ENCODE measurements at regions not wholly inside any gene's neighbourhood (a gene's known extent, or its start where the extent isn't known, plus 50 kb on each side); places are given as distances from the start of the nearest gene placed in this dataset.
"Not testable (repeated sequence)": the region's sequence is repeated elsewhere in the genome, so short reads cannot be mapped to it uniquely, and the experiment has no call there.

DNA sequence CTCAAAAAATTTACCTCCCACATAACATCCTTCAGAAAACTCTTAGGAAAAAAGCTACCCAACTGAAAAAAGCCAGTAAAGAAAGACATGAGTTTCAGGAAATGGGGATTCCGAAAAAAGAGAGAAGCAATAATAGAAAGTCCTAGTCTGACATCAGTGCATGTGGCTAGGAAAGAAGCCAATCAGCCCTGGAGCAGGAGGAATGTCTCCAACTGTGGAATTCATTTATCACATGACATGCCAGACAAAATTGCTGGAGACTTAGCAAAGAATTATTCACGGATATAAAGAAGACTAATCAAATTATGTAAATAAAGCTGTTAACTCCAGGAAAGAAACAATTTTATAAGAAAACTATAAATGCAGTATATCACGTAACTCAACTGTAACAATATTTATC lies 258.9 kb upstream of the RARB start:
- DNase-seq: peak; percentile 3

DNA sequence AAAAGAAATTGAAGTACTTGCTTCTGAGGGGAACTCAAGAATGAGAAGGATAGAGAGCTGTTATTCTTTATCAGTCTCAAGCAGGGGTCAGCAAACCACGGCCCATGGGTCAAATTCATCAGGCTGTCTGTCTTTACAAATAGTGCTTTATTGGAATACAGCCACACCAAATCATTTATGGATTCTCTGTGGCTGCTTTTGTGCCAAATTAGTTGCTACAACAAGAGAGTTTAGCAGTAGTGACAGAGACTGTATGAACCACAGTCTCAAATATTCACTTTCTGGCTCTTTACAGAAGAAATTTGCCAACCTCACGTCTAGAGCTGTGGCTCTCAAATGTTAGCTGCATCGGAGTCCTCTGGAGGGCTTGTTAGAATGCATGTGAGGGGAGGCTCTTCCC lies 258.0 kb upstream of the RARB start:
- DNase-seq: no peak

- no peak for DNase-seq
Measured at GRCh38 chr3:25171118-25171807, 256.8 kb upstream of the RARB start.

- DNase-seq: no peak
Measured at GRCh38 chr3:25171897-25172296, 256.2 kb upstream of the RARB start.

DNA sequence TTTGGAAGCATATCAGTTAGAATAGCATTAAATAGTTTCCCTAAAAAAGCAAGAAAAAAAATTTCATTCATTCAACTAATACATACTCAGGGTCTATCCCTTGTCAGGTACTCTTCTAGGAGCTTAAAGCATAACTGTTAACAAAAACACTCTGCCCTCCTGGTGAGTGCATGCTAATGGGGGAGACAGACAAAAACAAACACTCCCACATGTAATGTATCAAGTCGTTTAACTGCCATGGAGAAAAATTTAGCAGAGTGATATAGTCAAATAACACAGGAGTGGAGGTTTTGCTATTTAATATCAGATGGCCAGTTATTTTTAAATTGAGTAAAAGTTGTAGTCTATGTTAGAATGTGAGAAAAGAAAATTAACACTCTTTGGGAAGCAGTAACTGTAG lies 254.5 kb upstream of the RARB start:
- DNase-seq: no peak

- DNase-seq: no peak
Measured at GRCh38 chr3:25174251-25174650, 253.8 kb upstream of the RARB start.

DNA sequence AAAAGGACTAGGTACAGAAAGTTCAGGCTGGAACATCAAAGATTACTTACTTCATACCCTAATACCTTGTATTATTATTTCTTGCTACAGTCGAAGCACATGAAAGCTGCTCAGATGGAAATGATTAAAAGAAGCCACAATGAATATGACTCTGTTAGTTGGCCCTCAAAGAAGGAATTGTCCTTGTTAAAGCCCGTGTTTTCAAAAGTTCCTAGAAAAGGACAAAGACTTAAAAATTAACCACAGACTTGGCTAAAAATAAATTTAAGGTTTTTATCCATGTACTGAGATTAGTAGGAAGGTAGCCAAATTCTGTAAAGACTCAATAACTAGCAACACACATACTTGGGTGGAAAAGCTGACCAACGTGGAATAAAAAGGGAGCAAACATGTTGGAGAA lies 251.0 kb upstream of the RARB start:
- DNase-seq: no peak

GRCh38 chr3:25178672-25179071 lies 249.4 kb upstream of the RARB start:
- DNase-seq: no peak

DNA sequence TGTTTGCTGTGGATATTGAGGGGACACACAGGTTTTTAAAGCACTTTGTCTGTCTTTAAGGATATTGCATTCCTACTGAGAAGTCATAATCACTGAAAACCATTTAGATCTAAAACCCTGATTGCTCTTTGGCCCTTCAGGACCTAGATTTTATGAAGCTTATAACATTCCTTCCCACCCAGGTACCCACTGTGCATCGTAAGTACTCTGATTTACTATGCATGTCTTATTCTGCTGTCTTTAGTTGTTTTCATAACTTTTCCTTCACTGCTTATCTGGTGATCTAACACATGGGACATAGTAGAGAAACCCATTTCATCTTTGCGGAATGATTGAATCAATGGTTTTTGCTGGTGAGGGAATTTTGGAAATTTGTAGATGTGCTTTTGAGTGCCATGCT lies 247.0 kb upstream of the RARB start:
- DNase-seq: no peak

DNA sequence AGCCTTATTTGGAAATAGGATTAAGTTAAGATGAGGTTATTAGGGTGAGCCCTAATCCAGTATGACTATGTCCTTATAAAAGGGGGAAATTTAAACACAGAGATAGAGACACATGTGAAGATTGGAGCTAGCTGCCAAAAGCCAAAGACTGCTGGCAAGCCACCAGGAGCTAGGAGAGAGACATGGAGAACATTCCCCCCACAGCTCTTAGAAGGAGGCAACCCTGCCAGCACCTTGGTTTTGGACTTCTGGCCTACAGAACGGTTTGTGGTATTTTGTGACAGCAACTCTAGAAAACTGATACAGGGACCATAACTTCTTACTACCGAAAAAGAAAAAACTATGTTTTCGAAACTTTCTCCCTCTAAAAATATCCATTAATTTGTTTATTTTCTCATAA lies 245.3 kb upstream of the RARB start:
- no peak for DNase-seq

GRCh38 chr3:25184641-25185250 lies 243.3 kb upstream of the RARB start:
- DNase-seq: no peak

GRCh38 chr3:25191673-25192072 lies 236.4 kb upstream of the RARB start:
- no peak for DNase-seq

DNA sequence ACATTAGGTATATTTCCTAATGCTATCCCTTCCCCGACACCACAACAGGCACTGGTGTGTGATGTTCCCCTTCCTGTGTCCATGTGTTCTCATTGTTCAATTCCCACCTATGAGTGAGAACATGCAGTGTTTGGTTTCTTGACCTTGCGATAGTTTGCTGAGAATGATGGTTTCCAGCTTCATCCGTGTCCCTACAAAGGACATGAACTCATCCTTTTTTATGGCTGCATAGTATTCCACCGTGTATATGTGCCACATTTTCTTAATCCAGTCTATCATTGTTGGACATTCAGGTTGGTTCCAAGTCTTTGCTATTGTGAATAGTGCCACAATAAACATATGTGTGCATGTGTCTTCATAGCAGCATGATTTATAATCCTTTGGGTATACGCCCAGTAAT lies 228.5 kb upstream of the RARB start:
- not testable (repeated sequence) for DNase-seq

- DNase-seq: no peak
Measured at GRCh38 chr3:25212736-25213135, 215.3 kb upstream of the RARB start.

GRCh38 chr3:25214034-25214433 lies 214.0 kb upstream of the RARB start:
- DNase-seq: no peak

- DNase-seq: no peak
Measured at GRCh38 chr3:25218362-25218761, 209.7 kb upstream of the RARB start.

DNA sequence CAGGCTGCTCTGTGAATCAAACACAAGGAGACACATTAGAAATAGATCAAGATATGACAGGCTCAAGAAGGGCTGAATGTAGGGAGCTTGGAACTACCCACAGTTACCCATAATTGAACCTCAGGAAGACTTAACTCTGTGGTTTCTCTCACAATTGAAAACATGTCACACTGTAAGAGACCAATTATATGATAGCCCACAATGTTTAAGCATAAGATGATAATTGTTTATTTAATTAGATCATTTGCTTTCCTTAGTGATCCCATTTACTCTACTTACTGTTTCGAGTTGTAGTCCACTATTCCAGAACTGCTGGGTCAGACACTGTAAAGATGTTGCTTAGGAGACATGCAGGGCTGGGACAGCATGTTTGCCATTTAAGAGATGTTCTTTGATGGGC lies 201.3 kb upstream of the RARB start:
- DNase-seq: no peak

- DNase-seq: no peak
Measured at GRCh38 chr3:25229586-25229985, 198.5 kb upstream of the RARB start.

DNA sequence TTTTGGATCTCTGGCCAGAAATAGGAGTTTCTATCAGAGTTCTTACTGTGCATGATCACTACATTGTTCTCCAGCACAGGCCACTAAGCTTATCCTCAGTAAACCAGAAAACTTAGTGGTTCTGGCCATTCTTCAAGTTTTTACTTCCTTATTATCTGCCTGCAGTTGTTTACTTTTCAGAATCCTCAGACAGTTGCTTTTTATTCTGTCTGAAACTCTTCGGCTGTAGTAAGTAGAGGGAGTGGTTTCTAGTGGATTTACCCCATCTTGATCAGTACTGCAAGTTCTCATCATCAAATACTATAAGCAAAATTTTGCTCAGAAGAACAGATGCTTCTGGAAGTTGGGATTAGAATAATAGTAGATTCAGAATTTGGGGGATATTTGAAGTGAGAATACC lies 193.0 kb upstream of the RARB start:
- no peak for DNase-seq

DNA sequence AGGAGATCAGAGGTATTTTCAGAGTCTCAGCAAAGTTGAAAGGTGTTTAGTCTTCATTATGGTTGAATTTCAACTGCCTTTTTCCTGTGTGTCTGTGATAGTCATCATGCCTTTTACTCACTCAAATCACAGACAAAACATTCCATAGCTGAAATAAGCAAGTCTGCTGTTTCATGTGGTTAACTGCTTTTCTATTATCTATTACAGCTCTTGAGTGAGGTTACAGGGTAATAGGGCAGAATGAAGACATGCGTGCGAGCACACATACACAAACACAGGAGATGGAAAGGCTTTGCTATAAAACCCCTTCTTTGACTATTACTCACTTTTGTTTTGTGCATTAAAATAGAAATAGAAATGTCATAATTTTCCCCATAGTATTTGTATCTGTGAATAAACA lies 192.6 kb upstream of the RARB start:
- DNase-seq: no peak

- no peak for DNase-seq
Measured at GRCh38 chr3:25237602-25238001, 190.5 kb upstream of the RARB start.

GRCh38 chr3:25239042-25239441 lies 189.0 kb upstream of the RARB start:
- no peak for DNase-seq

DNA sequence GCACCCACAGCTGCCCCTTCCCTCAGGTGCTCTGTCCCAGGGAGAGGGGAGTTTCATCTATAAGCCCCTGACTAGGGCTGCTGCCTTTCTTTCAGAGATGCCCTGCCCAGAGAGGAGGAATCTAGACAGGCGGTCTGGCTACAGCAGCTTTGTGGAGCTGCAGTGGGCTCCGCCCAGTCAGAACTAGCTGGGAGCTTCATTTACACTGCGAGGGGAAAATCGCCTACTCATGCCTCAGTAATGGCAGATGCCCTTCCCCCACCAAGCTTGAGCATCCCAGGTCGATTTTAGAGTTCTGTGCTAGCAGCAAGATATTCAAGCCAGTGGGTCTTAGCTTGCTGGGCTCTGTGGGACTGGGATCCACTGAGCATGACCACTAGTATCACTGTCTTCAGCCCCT lies 181.2 kb upstream of the RARB start:
- DNase-seq: no peak

- DNase-seq: no peak
Measured at GRCh38 chr3:25252291-25252690, 175.8 kb upstream of the RARB start.

- peak; percentile 55 for DNase-seq
Measured at GRCh38 chr3:25257026-25257425, 171.0 kb upstream of the RARB start.

Data from EL (cell line).